Activated naive CD8-positive, alpha-beta T cell treated with anti-CD3 and anti-CD28 coated beads, Interleukin-2, amount 50 U/mL, for 24 hours (primary cell): ENCODE measurements at regions not wholly inside any gene's neighbourhood (a gene's known extent, or its start where the extent isn't known, plus 50 kb on each side); places are given as distances from the start of the nearest gene placed in this dataset.

Experiments
- ATAC-seq: fragments of 150-1000 bp; cut with Tn5 transposase; one replicate; pipeline ENCODE4 v1.10.0; 2021
- DNase-seq: peaks from one replicate; pipeline ENCODE4 v3.0.0; 2021
- H3K27ac Mint-ChIP-seq: one replicate; pipeline ENCODE4 v1.8.0; 2021; ENCODE audit warnings: mild to moderate bottlenecking, mixed read lengths
- H3K27me3 Mint-ChIP-seq: one replicate; pipeline ENCODE4 v1.8.0; 2021; ENCODE audit warnings: mixed read lengths
- H3K36me3 Mint-ChIP-seq: one replicate; pipeline ENCODE4 v1.8.0; 2021; ENCODE audit warnings: low read depth, mixed read lengths
- H3K4me1 Mint-ChIP-seq: one replicate; pipeline ENCODE4 v1.8.0; 2021; ENCODE audit warnings: mixed read lengths
- H3K4me3 Mint-ChIP-seq: one replicate; pipeline ENCODE4 v1.8.0; 2021; ENCODE audit warnings: mild to moderate bottlenecking, moderate library complexity, mixed read lengths
- H3K9me3 Mint-ChIP-seq: one replicate; pipeline ENCODE4 v1.8.0; 2021; ENCODE audit warnings: mixed read lengths

- Mint-ChIP-seq H3K27me3 (no peaks in the 10 kb centered on the region), H3K27ac (no peak overlapping the region), H3K9me3 (peaks cover 10% of the 10 kb centered on the region), H3K4me1 (no peaks in the 10 kb centered on the region), H3K4me3 (no peak overlapping the region), H3K36me3 (no peaks in the 10 kb centered on the region)
- DNase-seq (no peak), ATAC-seq (no peak)
Observed at GRCh38 chr3:80023010-80023409, 255.2 kb upstream of the ROBO1 start.

GRCh38 chr3:80018375-80018774 is 250.6 kb upstream of the ROBO1 start:
- no peaks in the 10 kb centered on the region for H3K36me3 Mint-ChIP-seq
- no peak overlapping the region for H3K27ac Mint-ChIP-seq
- H3K4me3 Mint-ChIP-seq: no peak overlapping the region
- DNase-seq: no peak
- H3K4me1 Mint-ChIP-seq: no peaks in the 10 kb centered on the region
- no peak for ATAC-seq
- no peaks in the 10 kb centered on the region for H3K27me3 Mint-ChIP-seq
- H3K9me3 Mint-ChIP-seq: no peaks in the 10 kb centered on the region

- Mint-ChIP-seq H3K36me3 (no peaks in the 10 kb centered on the region), H3K27me3 (no peaks in the 10 kb centered on the region), H3K4me3 (no peak overlapping the region), H3K4me1 (no peaks in the 10 kb centered on the region), H3K27ac (no peak overlapping the region), H3K9me3 (peaks cover 2% of the 10 kb centered on the region)
- no peak for DNase-seq
- no peak for ATAC-seq
Observed at GRCh38 chr3:80017369-80017768, 249.6 kb upstream of the ROBO1 start.

DNA sequence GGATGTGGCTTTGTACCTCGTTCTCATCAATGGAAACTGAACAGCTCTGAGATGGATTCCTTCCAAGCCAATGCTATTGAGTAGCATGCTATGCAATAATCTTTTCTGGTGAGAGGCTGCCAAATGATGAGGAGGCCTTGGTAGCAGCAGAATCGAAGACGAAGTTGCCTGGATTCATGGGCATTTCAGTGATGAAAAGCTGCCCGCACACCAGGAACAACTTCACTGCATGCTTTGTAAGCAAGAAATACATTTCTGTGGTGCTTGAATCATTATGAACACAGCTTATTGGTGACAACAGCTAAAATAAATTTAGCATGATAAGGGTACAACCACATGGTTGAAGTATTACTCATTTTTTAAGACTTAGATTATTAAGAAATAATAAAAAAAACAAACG is 246.8 kb upstream of the ROBO1 start:
- no peaks in the 10 kb centered on the region for H3K4me1 Mint-ChIP-seq
- DNase-seq (no peak), ATAC-seq (no peak)
- no peak overlapping the region for H3K27ac Mint-ChIP-seq
- peaks cover 4% of the 10 kb centered on the region for H3K9me3 Mint-ChIP-seq
- no peaks in the 10 kb centered on the region for H3K36me3 Mint-ChIP-seq
- no peak overlapping the region for H3K4me3 Mint-ChIP-seq
- no peaks in the 10 kb centered on the region for H3K27me3 Mint-ChIP-seq

DNA sequence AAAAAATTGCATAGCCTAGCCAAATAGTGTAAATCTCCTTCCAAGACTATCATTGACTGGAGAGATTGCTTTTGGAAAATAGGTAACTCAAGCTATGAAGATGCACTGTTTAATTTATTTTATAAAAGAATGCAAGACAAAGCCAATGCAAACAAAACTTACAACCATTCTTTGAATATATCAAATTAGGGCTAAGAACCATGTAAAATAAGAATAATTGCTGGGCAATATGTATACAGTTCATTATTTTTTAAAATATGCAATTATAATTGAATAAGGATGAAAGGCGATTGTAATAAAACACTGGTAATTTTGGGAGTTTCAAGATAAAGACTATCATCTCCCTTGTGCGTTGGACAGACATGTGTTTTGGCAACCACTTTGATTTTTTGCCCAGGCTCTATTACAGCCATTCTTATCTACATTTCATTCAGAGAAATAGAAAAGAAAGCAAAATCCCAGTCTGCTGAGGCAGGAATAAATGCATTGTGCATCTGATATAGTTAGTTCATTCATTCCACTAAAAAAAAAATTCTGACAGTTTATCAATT is 242.3 kb upstream of the ROBO1 start:
- Mint-ChIP-seq H3K27me3 (no peaks in the 10 kb centered on the region), H3K4me1 (no peaks in the 10 kb centered on the region), H3K4me3 (no peak overlapping the region), H3K9me3 (peaks cover 4% of the 10 kb centered on the region), H3K27ac (no peak overlapping the region), H3K36me3 (no peaks in the 10 kb centered on the region)
- ATAC-seq: no peak
- DNase-seq: no peak

DNA sequence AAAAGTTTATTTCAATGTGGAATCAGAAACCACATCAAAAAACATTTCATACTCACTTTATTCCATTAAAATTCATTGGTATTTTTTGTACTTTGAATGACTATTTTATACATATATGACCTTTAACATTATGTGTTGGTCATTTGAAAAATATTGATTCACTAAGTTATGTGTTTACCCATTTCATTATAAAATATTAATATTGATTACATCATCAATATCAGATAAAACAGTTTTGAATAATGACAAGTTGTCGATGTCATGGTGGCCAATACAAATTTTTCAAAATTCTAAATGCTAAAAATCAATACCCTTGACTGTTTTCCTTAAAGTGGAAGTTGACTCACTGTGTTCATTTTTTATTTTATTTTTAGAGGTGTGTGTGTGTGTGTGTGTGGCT is 239.7 kb upstream of the ROBO1 start:
- ATAC-seq: no peak
- H3K27me3 Mint-ChIP-seq: no peaks in the 10 kb centered on the region

GRCh38 chr3:80006315-80006714 is 238.5 kb upstream of the ROBO1 start:
- DNase-seq (no peak), ATAC-seq (no peak)
- Mint-ChIP-seq H3K4me1 (no peaks in the 10 kb centered on the region), H3K9me3 (no peaks in the 10 kb centered on the region), H3K36me3 (no peaks in the 10 kb centered on the region), H3K27ac (no peak overlapping the region), H3K27me3 (no peaks in the 10 kb centered on the region), H3K4me3 (no peak overlapping the region)

More for the DNA sequence above, 239.7 kb upstream of the ROBO1 start:
- no peaks in the 10 kb centered on the region for H3K4me1 Mint-ChIP-seq
- H3K9me3 Mint-ChIP-seq: peaks cover 4% of the 10 kb centered on the region
- H3K4me3 Mint-ChIP-seq: no peak overlapping the region
- H3K36me3 Mint-ChIP-seq: no peaks in the 10 kb centered on the region
- H3K27ac Mint-ChIP-seq: no peak overlapping the region
- no peak for DNase-seq

- Mint-ChIP-seq H3K27me3 (no peaks in the 10 kb centered on the region), H3K36me3 (no peaks in the 10 kb centered on the region), H3K27ac (no peak overlapping the region), H3K4me3 (no peak overlapping the region), H3K4me1 (no peaks in the 10 kb centered on the region), H3K9me3 (peaks cover 4% of the 10 kb centered on the region)
- DNase-seq (no peak), ATAC-seq (no peak)
Observed at GRCh38 chr3:80000022-80000421, 232.2 kb upstream of the ROBO1 start.

DNA sequence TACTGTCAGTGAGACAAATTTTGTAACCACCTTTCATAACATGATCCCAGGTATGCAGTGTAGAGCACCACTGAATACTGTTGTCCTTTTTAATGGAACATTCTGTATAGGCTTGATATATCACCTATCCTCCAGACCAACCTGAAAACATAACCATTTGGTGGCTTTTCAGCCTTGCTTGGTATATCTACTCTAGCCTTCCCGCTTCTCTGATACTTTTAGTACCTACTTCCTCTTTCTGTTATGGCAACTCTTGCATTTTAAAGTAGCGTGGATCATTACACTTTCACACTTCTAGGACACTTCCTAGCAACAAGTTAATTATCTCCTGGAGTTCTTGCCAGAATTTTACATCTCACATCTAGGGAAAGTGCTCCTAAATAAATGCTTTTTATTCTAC is 226.6 kb upstream of the ROBO1 start:
- Mint-ChIP-seq H3K27me3 (no peaks in the 10 kb centered on the region), H3K4me3 (no peak overlapping the region), H3K4me1 (no peaks in the 10 kb centered on the region), H3K36me3 (no peaks in the 10 kb centered on the region), H3K27ac (no peak overlapping the region), H3K9me3 (peaks cover 5% of the 10 kb centered on the region)
- no peak for DNase-seq
- no peak for ATAC-seq

DNA sequence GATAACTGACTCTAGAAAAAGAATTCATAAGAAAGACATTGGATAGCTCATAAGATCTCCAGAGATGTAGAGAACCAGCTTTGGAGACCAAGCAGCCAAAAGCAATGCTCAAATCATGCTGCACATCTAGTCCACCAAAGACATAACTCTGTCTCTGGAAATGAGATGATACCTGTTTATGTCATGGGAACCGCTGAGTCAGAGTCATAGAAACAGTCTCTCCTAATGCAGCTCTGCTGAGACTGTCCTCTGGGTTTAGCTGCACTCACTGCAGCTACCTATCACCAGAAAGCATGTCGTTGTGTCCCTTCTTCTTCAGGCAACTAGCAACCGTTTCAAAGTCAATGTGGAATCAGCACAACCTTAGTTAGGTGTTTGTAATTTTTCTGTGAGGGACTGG is 218.5 kb upstream of the ROBO1 start:
- Mint-ChIP-seq H3K4me3 (no peak overlapping the region), H3K27me3 (no peaks in the 10 kb centered on the region), H3K4me1 (no peaks in the 10 kb centered on the region), H3K27ac (no peak overlapping the region), H3K36me3 (no peaks in the 10 kb centered on the region), H3K9me3 (peaks cover 18% of the 10 kb centered on the region)
- DNase-seq (no peak), ATAC-seq (no peak)

GRCh38 chr3:79985816-79986215 is 218.0 kb upstream of the ROBO1 start:
- no peak for ATAC-seq
- no peak for DNase-seq
- Mint-ChIP-seq H3K9me3 (peaks cover 18% of the 10 kb centered on the region), H3K4me1 (no peaks in the 10 kb centered on the region), H3K36me3 (no peaks in the 10 kb centered on the region), H3K4me3 (no peak overlapping the region), H3K27ac (no peak overlapping the region), H3K27me3 (no peaks in the 10 kb centered on the region)

GRCh38 chr3:79983118-79983517 is 215.3 kb upstream of the ROBO1 start:
- no peak for DNase-seq
- H3K36me3 Mint-ChIP-seq: no peaks in the 10 kb centered on the region
- ATAC-seq: no peak
- H3K4me3 Mint-ChIP-seq: no peak overlapping the region
- H3K4me1 Mint-ChIP-seq: no peaks in the 10 kb centered on the region
- H3K27ac Mint-ChIP-seq: no peak overlapping the region
- no peaks in the 10 kb centered on the region for H3K27me3 Mint-ChIP-seq
- peaks cover 17% of the 10 kb centered on the region for H3K9me3 Mint-ChIP-seq

DNA sequence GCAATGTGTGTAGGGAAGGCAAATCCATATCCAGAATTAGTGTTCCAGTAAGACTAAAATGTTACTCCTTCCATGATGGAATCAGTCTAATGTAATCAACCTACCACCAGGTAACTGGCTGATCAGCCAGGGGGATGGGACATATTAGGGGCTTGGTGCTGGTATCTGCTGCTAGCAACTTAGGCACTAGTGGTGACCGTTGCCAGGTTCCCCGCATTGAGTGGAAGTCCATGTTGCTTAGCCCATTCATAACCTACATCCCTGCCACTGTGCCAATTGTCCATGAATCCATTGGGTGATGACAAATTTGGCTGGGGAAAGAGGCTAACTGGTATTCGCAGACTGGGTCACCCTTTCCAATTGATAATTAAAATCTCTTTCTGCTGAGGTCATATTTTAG is 212.2 kb upstream of the ROBO1 start:
- Mint-ChIP-seq H3K27ac (no peak overlapping the region), H3K27me3 (no peaks in the 10 kb centered on the region), H3K36me3 (no peaks in the 10 kb centered on the region), H3K4me3 (no peak overlapping the region), H3K4me1 (no peaks in the 10 kb centered on the region), H3K9me3 (peaks cover 23% of the 10 kb centered on the region)
- DNase-seq: no peak
- no peak for ATAC-seq

DNA sequence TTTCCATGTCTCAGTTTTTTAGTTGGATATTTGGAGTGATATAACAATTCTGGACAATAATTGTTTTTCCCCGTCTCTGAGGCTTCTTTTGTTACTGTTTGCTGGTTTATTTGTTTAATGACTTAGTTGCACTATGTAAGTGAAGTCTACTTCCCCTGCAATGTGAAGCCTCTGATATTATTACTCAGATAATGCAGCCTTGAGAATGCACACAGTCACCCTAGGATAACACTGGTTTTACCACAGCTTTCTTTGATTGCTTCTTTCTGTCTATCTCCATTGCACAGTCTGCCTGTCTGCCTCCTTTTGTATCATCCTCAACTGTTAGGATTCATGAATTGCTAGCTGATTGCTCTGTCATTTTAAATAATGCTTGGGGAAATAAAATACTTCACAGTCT is 208.7 kb upstream of the ROBO1 start:
- DNase-seq: no peak
- Mint-ChIP-seq H3K4me1 (no peaks in the 10 kb centered on the region), H3K9me3 (peaks cover 17% of the 10 kb centered on the region), H3K27ac (no peak overlapping the region), H3K36me3 (no peaks in the 10 kb centered on the region), H3K27me3 (no peaks in the 10 kb centered on the region), H3K4me3 (no peak overlapping the region)
- ATAC-seq: no peak

DNA sequence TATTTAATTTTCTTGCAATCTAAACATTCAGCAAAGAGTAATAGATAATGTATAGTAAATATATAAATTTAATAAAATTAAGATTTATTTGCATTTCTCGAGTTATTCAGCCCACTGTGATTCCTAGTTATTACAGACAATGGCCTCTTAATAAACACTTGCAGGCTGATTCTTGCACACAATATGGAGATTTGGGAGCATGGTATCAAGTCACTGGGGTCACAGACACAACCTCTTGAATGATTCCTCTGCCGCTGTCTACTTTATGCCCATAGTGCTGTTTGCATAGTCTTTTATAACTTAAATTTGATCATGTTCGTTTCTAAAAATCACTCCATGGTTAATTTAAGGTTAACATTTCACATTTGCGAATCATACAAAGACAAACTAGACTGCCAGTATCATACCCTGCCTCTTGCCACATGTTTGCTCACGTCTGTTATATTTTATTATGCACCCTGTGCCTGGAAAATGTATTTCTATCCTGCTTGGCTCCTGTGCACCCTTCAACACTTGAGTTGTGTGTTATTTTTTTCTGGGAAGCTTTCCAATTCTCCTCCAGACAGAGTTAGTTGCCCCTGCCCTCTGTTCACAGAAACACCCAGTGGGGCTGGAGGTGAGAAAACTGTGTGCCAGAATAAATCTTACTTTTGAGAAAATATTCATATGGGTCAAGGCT is 206.3 kb upstream of the ROBO1 start:
- Mint-ChIP-seq H3K9me3 (peaks cover 17% of the 10 kb centered on the region), H3K27ac (no peak overlapping the region), H3K36me3 (no peaks in the 10 kb centered on the region), H3K4me3 (no peak overlapping the region), H3K27me3 (no peaks in the 10 kb centered on the region), H3K4me1 (no peaks in the 10 kb centered on the region)
- DNase-seq: no peak
- no peak for ATAC-seq

DNA sequence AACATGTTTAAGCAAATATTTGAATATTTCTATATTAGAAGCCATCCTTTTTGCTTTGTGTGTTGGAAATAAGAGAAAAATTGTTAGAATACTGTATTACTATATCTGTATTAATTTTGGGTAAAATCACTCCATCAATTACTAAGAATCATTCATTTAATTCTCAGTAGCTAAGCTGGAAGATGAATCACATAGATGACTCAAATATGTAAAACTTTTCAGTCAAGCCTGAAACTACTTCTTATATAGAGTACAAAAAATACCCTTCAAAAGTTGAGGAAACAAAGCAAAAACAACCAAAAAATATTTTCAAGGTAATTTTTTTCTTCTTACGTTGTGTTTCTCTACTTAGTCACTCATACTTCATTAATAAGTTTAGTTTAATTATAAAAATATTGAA is 205.7 kb upstream of the ROBO1 start:
- Mint-ChIP-seq H3K4me3 (no peak overlapping the region), H3K27ac (no peak overlapping the region), H3K36me3 (no peaks in the 10 kb centered on the region), H3K4me1 (no peaks in the 10 kb centered on the region), H3K9me3 (peaks cover 17% of the 10 kb centered on the region), H3K27me3 (no peaks in the 10 kb centered on the region)
- DNase-seq: no peak
- ATAC-seq: no peak
